ENCODE measurements at regions not wholly inside any gene's neighbourhood (a gene's known extent, or its start where the extent isn't known, plus 50 kb on each side); places are given as distances from the start of the nearest gene placed in this dataset.
A peak's percentile ranks its signal among the peaks of the same experiment; 100 is the strongest.

GRCh38 chr13:37348916-37349643 lies 243.6 kb upstream of the CSNK1A1L start:
- DNase-seq (peak in 1 of 5 donors; percentile 4), FAIRE-seq (no peak)
- Histone ChIP-seq H3K27me3 (ENCODE audit: control insufficient read depth, insufficient read depth, low read length) (no peaks in the 10 kb centered on the region), H3K9ac (ENCODE audit: low read length in 3 of 3) (no peak overlapping the region), H3K4me3 (ENCODE audit: low read length in 3 of 3) (no peak overlapping the region), H3K36me3 (ENCODE audit: control insufficient read depth in 2 of 3, insufficient read depth in 3 of 3, low read length in 3 of 3) (no peaks in the 10 kb centered on the region), H3K27ac (ENCODE audit: low read depth in 2 of 2, low read length in 2 of 2) (no peak overlapping the region), H3K4me1 (ENCODE audit: control insufficient read depth in 2 of 3, insufficient read depth in 2 of 3, low read depth in 1 of 3, low read length in 3 of 3) (no peaks in the 10 kb centered on the region), H3K9me3 (ENCODE audit: control insufficient read depth in 2 of 3, insufficient read depth in 1 of 3, low read length in 3 of 3) (no peaks in the 10 kb centered on the region)
- TF ChIP-seq CTCF (IDR thresholded peaks at IDR 0.05; ENCODE audit: borderline replicate concordance, extremely low read depth, insufficient read depth) = no peak
- intact Hi-C loops (cut with DNase I) = no loop called here

- Histone ChIP-seq H3K27me3 (ENCODE audit: control insufficient read depth, insufficient read depth, low read length) (no peaks in the 10 kb centered on the region), H3K4me1 (ENCODE audit: control insufficient read depth in 2 of 3, insufficient read depth in 2 of 3, low read depth in 1 of 3, low read length in 3 of 3) (no peaks in the 10 kb centered on the region), H3K36me3 (ENCODE audit: control insufficient read depth in 2 of 3, insufficient read depth in 3 of 3, low read length in 3 of 3) (no peaks in the 10 kb centered on the region), H3K27ac (ENCODE audit: low read depth in 2 of 2, low read length in 2 of 2) (no peak overlapping the region), H3K4me3 (ENCODE audit: low read length in 3 of 3) (no peak overlapping the region), H3K9ac (ENCODE audit: low read length in 3 of 3) (no peak overlapping the region), H3K9me3 (ENCODE audit: control insufficient read depth in 2 of 3, insufficient read depth in 1 of 3, low read length in 3 of 3) (no peaks in the 10 kb centered on the region)
- intact Hi-C loops (cut with DNase I) = no loop called here
- TF ChIP-seq CTCF (IDR thresholded peaks at IDR 0.05; ENCODE audit: borderline replicate concordance, extremely low read depth, insufficient read depth) = no peak
- FAIRE-seq (no peak), DNase-seq (no peak)
Measured at GRCh38 chr13:37345869-37346268, 240.4 kb upstream of the CSNK1A1L start.

GRCh38 chr13:37345391-37345790 lies 239.9 kb upstream of the CSNK1A1L start:
- Histone ChIP-seq H3K4me1 (ENCODE audit: control insufficient read depth in 2 of 3, insufficient read depth in 2 of 3, low read depth in 1 of 3, low read length in 3 of 3) (no peaks in the 10 kb centered on the region), H3K4me3 (ENCODE audit: low read length in 3 of 3) (no peak overlapping the region), H3K36me3 (ENCODE audit: control insufficient read depth in 2 of 3, insufficient read depth in 3 of 3, low read length in 3 of 3) (no peaks in the 10 kb centered on the region), H3K27ac (ENCODE audit: low read depth in 2 of 2, low read length in 2 of 2) (no peak overlapping the region), H3K27me3 (ENCODE audit: control insufficient read depth, insufficient read depth, low read length) (no peaks in the 10 kb centered on the region), H3K9me3 (ENCODE audit: control insufficient read depth in 2 of 3, insufficient read depth in 1 of 3, low read length in 3 of 3) (no peaks in the 10 kb centered on the region), H3K9ac (ENCODE audit: low read length in 3 of 3) (no peak overlapping the region)
- intact Hi-C loops (cut with DNase I) = no loop called here
- TF ChIP-seq CTCF (IDR thresholded peaks at IDR 0.05; ENCODE audit: borderline replicate concordance, extremely low read depth, insufficient read depth) = no peak
- no peak for FAIRE-seq
- DNase-seq = no peak

DNA sequence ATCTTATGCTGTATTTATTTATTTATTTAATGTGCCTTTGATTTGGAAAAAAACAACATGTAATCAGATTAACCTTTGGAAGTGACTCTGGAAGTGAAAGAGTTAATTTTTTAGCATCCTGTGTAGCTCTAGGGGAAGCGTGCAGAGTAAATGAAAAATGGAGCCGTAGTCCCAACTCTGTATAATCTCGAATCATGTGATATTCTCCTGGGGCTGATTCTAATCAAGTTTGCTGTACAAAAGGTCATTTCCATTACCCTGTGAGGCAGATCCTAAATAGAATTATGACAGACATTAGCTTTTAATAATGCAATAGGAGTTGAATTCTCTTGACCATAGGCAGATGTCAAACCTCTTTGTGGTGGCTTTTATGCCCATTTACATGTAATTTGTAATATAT lies 238.6 kb upstream of the CSNK1A1L start:
- no peaks in the 10 kb centered on the region for H3K36me3 ChIP-seq (ENCODE audit: control insufficient read depth in 2 of 3, insufficient read depth in 3 of 3, low read length in 3 of 3)
- no peak for DNase-seq
- intact Hi-C loops (cut with DNase I) = no loop called here
- H3K4me1 ChIP-seq (ENCODE audit: control insufficient read depth in 2 of 3, insufficient read depth in 2 of 3, low read depth in 1 of 3, low read length in 3 of 3) = no peaks in the 10 kb centered on the region
- no peak overlapping the region for H3K4me3 ChIP-seq (ENCODE audit: low read length in 3 of 3)
- H3K9me3 ChIP-seq (ENCODE audit: control insufficient read depth in 2 of 3, insufficient read depth in 1 of 3, low read length in 3 of 3) = no peaks in the 10 kb centered on the region
- H3K27ac ChIP-seq (ENCODE audit: low read depth in 2 of 2, low read length in 2 of 2) = no peak overlapping the region
- no peak for FAIRE-seq
- H3K27me3 ChIP-seq (ENCODE audit: control insufficient read depth, insufficient read depth, low read length) = no peaks in the 10 kb centered on the region
- H3K9ac ChIP-seq (ENCODE audit: low read length in 3 of 3) = no peak overlapping the region
- TF ChIP-seq CTCF (IDR thresholded peaks at IDR 0.05; ENCODE audit: borderline replicate concordance, extremely low read depth, insufficient read depth) = no peak
